Trophoblast cell (in vitro differentiated cells and primary cell): ENCODE measurements at regions not wholly inside any gene's neighbourhood (a gene's known extent, or its start where the extent isn't known, plus 50 kb on each side); places are given as distances from the start of the nearest gene placed in this dataset.
"Not testable (repeated sequence)": the region's sequence is repeated elsewhere in the genome, so short reads cannot be mapped to it uniquely, and the experiment has no call there.

ENCODE experiments used
- DNase-seq, 2 donors: peaks; one replicate each; pipeline ENCODE4 v3.0.0-alpha.2; 2016
- H2AFZ ChIP-seq: 2 replicates; pipeline ENCODE4 v1.6.1; 2013; ENCODE audit warnings: low read length, moderate library complexity, mild to moderate bottlenecking; ENCODE audit not compliant: insufficient read depth, poor library complexity
- H2AK5ac ChIP-seq: 2 replicates; pipeline ENCODE4 v1.6.1; 2013; ENCODE audit warnings: mild to moderate bottlenecking, low read length
- H2BK120ac ChIP-seq: 2 replicates; pipeline ENCODE4 v1.6.1; 2013; ENCODE audit warnings: low read length, mild to moderate bottlenecking, moderate library complexity; ENCODE audit not compliant: insufficient read depth, poor library complexity
- H2BK12ac ChIP-seq: 2 replicates; pipeline ENCODE4 v1.6.1; 2013; ENCODE audit warnings: mild to moderate bottlenecking, low read length, moderate library complexity
- H2BK5ac ChIP-seq: 2 replicates; pipeline ENCODE4 v1.6.1; 2013; ENCODE audit warnings: low read length, low read depth, moderate library complexity, mild to moderate bottlenecking; ENCODE audit not compliant: poor library complexity
- H3K14ac ChIP-seq: 2 replicates; pipeline ENCODE4 v1.6.1; 2013; ENCODE audit warnings: mild to moderate bottlenecking, low read length
- H3K18ac ChIP-seq: 2 replicates; pipeline ENCODE4 v1.6.1; 2013; ENCODE audit warnings: mild to moderate bottlenecking, low read length
- H3K23ac ChIP-seq: 2 replicates; pipeline ENCODE4 v1.6.1; 2013; ENCODE audit warnings: low read length
- H3K27ac ChIP-seq: 2 replicates; pipeline ENCODE4 v1.5.1; 2013; ENCODE audit warnings: low read depth, mild to moderate bottlenecking, inconsistent platforms, low read length, moderate library complexity
- H3K27me3 ChIP-seq: 2 replicates; pipeline ENCODE4 v1.6.1; 2013; ENCODE audit warnings: inconsistent platforms, mild to moderate bottlenecking, low read length, moderate library complexity; ENCODE audit not compliant: insufficient read depth
- H3K36me3 ChIP-seq, 2 experiments: 1 replicate in 1 of 2; 2 replicates in 1 of 2; pipeline ENCODE4 v1.6.1; 2013; ENCODE audit warnings: low read length in 2 of 2, mild to moderate bottlenecking in 2 of 2, moderate library complexity in 1 of 2; ENCODE audit not compliant: insufficient read depth in 2 of 2, control insufficient read depth in 1 of 2
- H3K4ac ChIP-seq: 2 replicates; pipeline ENCODE4 v1.6.1; 2013; ENCODE audit warnings: low read depth, mild to moderate bottlenecking, low read length, moderate library complexity
- H3K4me1 ChIP-seq, 2 experiments: 1 replicate in 1 of 2; 2 replicates in 1 of 2; pipeline ENCODE4 v1.6.1; 2013; ENCODE audit warnings: low read length in 2 of 2, mild to moderate bottlenecking in 2 of 2, moderate library complexity in 1 of 2; ENCODE audit not compliant: insufficient read depth in 2 of 2, control insufficient read depth in 1 of 2
- H3K4me2 ChIP-seq: 2 replicates; pipeline ENCODE4 v1.6.1; 2013; ENCODE audit warnings: inconsistent platforms, mild to moderate bottlenecking, low read length, moderate library complexity
- H3K4me3 ChIP-seq: 2 replicates; pipeline ENCODE4 v1.5.1; 2013; ENCODE audit warnings: mild to moderate bottlenecking, low read depth, low read length, inconsistent platforms
- H3K79me1 ChIP-seq: one replicate; pipeline ENCODE4 v1.6.1; 2013; ENCODE audit warnings: low read length
- H3K79me2 ChIP-seq: 2 replicates; pipeline ENCODE4 v1.6.1; 2013; ENCODE audit warnings: low read length, mild to moderate bottlenecking; ENCODE audit not compliant: control insufficient read depth, insufficient read depth, poor library complexity
- H3K9ac ChIP-seq: 2 replicates; pipeline ENCODE4 v1.6.1; 2013; ENCODE audit warnings: mild to moderate bottlenecking, low read length
- H3K9me3 ChIP-seq: 2 replicates; pipeline ENCODE4 v1.6.1; 2013; ENCODE audit warnings: low read depth, mild to moderate bottlenecking, control low read depth, inconsistent platforms, low read length; ENCODE audit not compliant: insufficient read depth
- H4K12ac ChIP-seq: 2 replicates; pipeline ENCODE4 v1.6.1; 2013; ENCODE audit warnings: low read depth, mild to moderate bottlenecking, low read length, moderate library complexity
- H4K8ac ChIP-seq: 2 replicates; pipeline ENCODE4 v1.6.1; 2013; ENCODE audit warnings: low read depth, mild to moderate bottlenecking, low read length, moderate library complexity
- H4K91ac ChIP-seq: one replicate; pipeline ENCODE4 v1.6.1; 2013; ENCODE audit warnings: low read depth, mild to moderate bottlenecking, low read length, moderate library complexity
- WGBS: extraction: QIAGEN DNeasy Blood & Tissue Kit; methylation state at CpG from one replicate; pipeline ENCODE4 v1.1.7; 2013; ENCODE audit warnings: missing lambda C conversion rate; ENCODE audit not compliant: insufficient read length, insufficient coverage; ENCODE audit errors: extremely low coverage; 5-methylcytosine and 5-hydroxymethylcytosine counted together

DNA sequence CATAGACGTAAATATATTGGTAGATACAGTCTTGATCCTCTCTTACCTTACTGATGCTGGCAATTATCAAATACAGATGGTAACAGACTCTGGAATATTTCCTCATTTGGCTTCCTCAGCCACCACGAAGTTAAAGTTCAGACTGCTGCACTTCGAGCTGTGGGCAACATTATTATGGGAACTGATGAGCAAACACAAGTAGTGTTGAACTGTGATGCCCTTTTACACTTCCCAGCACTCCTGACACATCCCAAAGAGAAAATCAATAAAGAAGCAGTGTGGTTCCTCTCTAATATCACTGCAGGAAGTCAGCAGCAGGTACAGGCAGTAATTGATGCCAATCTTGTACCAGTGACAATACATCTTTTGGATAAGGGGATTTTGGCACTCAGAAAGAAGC is 162.7 kb upstream of the NT5E start:
- H3K4ac ChIP-seq = no peak overlapping the region
- H3K27ac ChIP-seq = no peak overlapping the region
- no peaks in the 10 kb centered on the region for H3K79me1 ChIP-seq
- H3K9me3 ChIP-seq = peaks cover 4% of the 10 kb centered on the region
- no peak overlapping the region for H3K23ac ChIP-seq
- no peak overlapping the region for H2BK120ac ChIP-seq
- H2AK5ac ChIP-seq = no peak overlapping the region
- H3K9ac ChIP-seq = no peak overlapping the region
- H2AFZ ChIP-seq = no peak overlapping the region
- no peak overlapping the region for H3K14ac ChIP-seq
- no peak overlapping the region for H4K8ac ChIP-seq
- no peak for DNase-seq
- no peaks in the 10 kb centered on the region for H3K79me2 ChIP-seq
- no peak overlapping the region for H2BK5ac ChIP-seq
- no peaks in the 10 kb centered on the region for H3K4me1 ChIP-seq
- H4K91ac ChIP-seq = no peak overlapping the region
- H3K27me3 ChIP-seq = no peaks in the 10 kb centered on the region
- H3K4me2 ChIP-seq = no peak overlapping the region
- no peak overlapping the region for H4K12ac ChIP-seq
- no peak overlapping the region for H3K18ac ChIP-seq
- WGBS = no CpG with 5 or more reads among the region's 3 CpGs
- no peak overlapping the region for H2BK12ac ChIP-seq
- H3K36me3 ChIP-seq = no peaks in the 10 kb centered on the region
- no peak overlapping the region for H3K4me3 ChIP-seq

DNA sequence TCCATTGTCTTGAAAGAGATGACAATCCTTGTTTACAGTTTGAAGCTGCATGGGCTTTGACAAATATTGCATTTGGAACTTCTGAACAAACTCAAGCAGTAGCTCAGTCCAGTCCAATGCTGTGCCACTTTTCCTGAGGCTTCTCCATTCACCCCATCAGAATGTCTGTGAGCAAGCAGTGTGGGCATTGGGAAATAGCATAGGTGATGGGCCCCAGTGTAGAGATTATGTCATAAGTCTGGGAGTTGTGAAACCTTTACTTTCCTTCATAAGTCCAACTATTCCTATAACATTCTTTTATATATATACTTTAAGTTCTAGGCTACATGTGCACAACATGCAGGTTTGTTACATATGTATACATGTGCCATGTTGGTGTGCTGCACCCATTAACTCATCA is 163.4 kb upstream of the NT5E start:
- not testable (repeated sequence) for H2BK12ac ChIP-seq, DNase-seq, H3K79me1 ChIP-seq, H3K23ac ChIP-seq, H4K12ac ChIP-seq, H3K9ac ChIP-seq, H2AK5ac ChIP-seq, H3K14ac ChIP-seq, H2BK120ac ChIP-seq, H4K8ac ChIP-seq, H2BK5ac ChIP-seq, H3K4me1 ChIP-seq, H3K79me2 ChIP-seq, H3K27ac ChIP-seq, H3K4ac ChIP-seq, H3K9me3 ChIP-seq, H3K4me3 ChIP-seq, H3K18ac ChIP-seq, H3K27me3 ChIP-seq, H2AFZ ChIP-seq, H3K4me2 ChIP-seq, H3K36me3 ChIP-seq, H4K91ac ChIP-seq

DNA sequence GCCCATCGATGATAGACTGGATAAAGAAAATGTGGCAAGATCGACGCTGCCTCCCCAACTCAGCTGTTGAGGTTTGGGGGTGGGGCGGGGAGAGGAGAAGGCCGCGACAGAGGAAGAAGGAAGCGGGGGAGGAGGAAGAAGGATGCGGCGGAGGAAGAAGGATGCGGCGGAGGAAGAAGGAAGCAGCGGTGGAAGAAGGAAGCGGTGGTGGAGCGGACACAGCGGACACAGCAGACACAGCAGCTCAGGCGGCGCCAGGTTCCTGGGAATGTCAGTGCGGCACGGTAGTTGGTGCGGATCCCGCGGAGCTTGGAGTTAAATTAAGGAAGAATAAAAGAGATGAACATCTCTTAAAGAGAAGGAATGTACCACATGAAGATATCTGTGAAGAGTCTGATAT is 163.9 kb upstream of the NT5E start:
- 100% methylated on average over 7 of the region's 22 CpGs for WGBS
- H3K4ac ChIP-seq = no peak overlapping the region
- no peak overlapping the region for H3K23ac ChIP-seq
- H2BK120ac ChIP-seq = no peak overlapping the region
- no peaks in the 10 kb centered on the region for H3K79me1 ChIP-seq
- no peak overlapping the region for H2AFZ ChIP-seq
- H3K14ac ChIP-seq = no peak overlapping the region
- no peak overlapping the region for H3K18ac ChIP-seq
- H4K8ac ChIP-seq = no peak overlapping the region
- H4K91ac ChIP-seq = no peak overlapping the region
- H3K4me1 ChIP-seq = no peaks in the 10 kb centered on the region
- H4K12ac ChIP-seq = no peak overlapping the region
- no peak overlapping the region for H2AK5ac ChIP-seq
- H3K27ac ChIP-seq = no peak overlapping the region
- H3K4me3 ChIP-seq = no peak overlapping the region
- H2BK5ac ChIP-seq = no peak overlapping the region
- peaks cover 4% of the 10 kb centered on the region for H3K9me3 ChIP-seq
- no peak overlapping the region for H3K4me2 ChIP-seq
- DNase-seq = no peak
- no peaks in the 10 kb centered on the region for H3K79me2 ChIP-seq
- no peaks in the 10 kb centered on the region for H3K36me3 ChIP-seq
- H2BK12ac ChIP-seq = no peak overlapping the region
- no peak overlapping the region for H3K9ac ChIP-seq
- H3K27me3 ChIP-seq = no peaks in the 10 kb centered on the region

- H3K4me1 ChIP-seq = no peaks in the 10 kb centered on the region
- no peak overlapping the region for H3K4me3 ChIP-seq
- H3K9me3 ChIP-seq = peaks cover 4% of the 10 kb centered on the region
- H2BK5ac ChIP-seq = no peak overlapping the region
- H3K27ac ChIP-seq = no peak overlapping the region
- no CpG with 5 or more reads among the region's 6 CpGs for WGBS
- no peak overlapping the region for H3K4ac ChIP-seq
- H3K4me2 ChIP-seq = no peak overlapping the region
- no peak overlapping the region for H4K91ac ChIP-seq
- no peaks in the 10 kb centered on the region for H3K79me2 ChIP-seq
- no peak overlapping the region for H2AK5ac ChIP-seq
- H4K12ac ChIP-seq = no peak overlapping the region
- H3K18ac ChIP-seq = no peak overlapping the region
- H3K79me1 ChIP-seq = no peaks in the 10 kb centered on the region
- H4K8ac ChIP-seq = no peak overlapping the region
- H3K14ac ChIP-seq = no peak overlapping the region
- no peaks in the 10 kb centered on the region for H3K27me3 ChIP-seq
- H3K36me3 ChIP-seq = no peaks in the 10 kb centered on the region
- H2AFZ ChIP-seq = no peak overlapping the region
- H3K9ac ChIP-seq = no peak overlapping the region
- H2BK12ac ChIP-seq = no peak overlapping the region
- no peak overlapping the region for H2BK120ac ChIP-seq
- DNase-seq = peak in 1 of 2 donors; percentile 4
- H3K23ac ChIP-seq = no peak overlapping the region
Measured at GRCh38 chr6:85285114-85285513, 164.8 kb upstream of the NT5E start.

- H2BK120ac ChIP-seq = no peak overlapping the region
- no peaks in the 10 kb centered on the region for H3K27me3 ChIP-seq
- no peaks in the 10 kb centered on the region for H3K79me2 ChIP-seq
- H2AFZ ChIP-seq = no peak overlapping the region
- DNase-seq = no peak
- no peak overlapping the region for H2AK5ac ChIP-seq
- H3K9me3 ChIP-seq = no peaks in the 10 kb centered on the region
- H2BK5ac ChIP-seq = no peak overlapping the region
- WGBS = no CpG with 5 or more reads among the region's 3 CpGs
- H3K36me3 ChIP-seq = no peaks in the 10 kb centered on the region
- no peak overlapping the region for H3K18ac ChIP-seq
- H3K4me1 ChIP-seq = peaks cover 0 to 3% of the 10 kb centered on the region in 2 experiments
- H4K91ac ChIP-seq = no peak overlapping the region
- no peak overlapping the region for H3K14ac ChIP-seq
- H2BK12ac ChIP-seq = no peak overlapping the region
- no peak overlapping the region for H3K4me2 ChIP-seq
- H4K8ac ChIP-seq = no peak overlapping the region
- H3K27ac ChIP-seq = no peak overlapping the region
- H3K9ac ChIP-seq = no peak overlapping the region
- H3K4ac ChIP-seq = no peak overlapping the region
- H4K12ac ChIP-seq = no peak overlapping the region
- H3K4me3 ChIP-seq = no peak overlapping the region
- H3K23ac ChIP-seq = no peak overlapping the region
- H3K79me1 ChIP-seq = no peaks in the 10 kb centered on the region
Measured at GRCh38 chr6:85283436-85283835, 166.4 kb upstream of the NT5E start.
